ENCODE measurements at regions not wholly inside any gene's neighbourhood (a gene's known extent, or its start where the extent isn't known, plus 50 kb on each side); places are given as distances from the start of the nearest gene placed in this dataset.

- Histone ChIP-seq H3K36me3 (ENCODE audit: control insufficient read depth in 2 of 2, insufficient read depth in 2 of 2, low read length in 1 of 2) (no peaks in the 10 kb centered on the region), H3K9me3 (ENCODE audit: control insufficient read depth in 2 of 2, insufficient read depth in 1 of 2, low read depth in 1 of 2, low read length in 1 of 2) (no peaks in the 10 kb centered on the region), H3K27ac (ENCODE audit: low read depth in 2 of 2, low read length in 1 of 2) (no peak overlapping the region), H3K27me3 (ENCODE audit: control insufficient read depth in 1 of 2, insufficient read depth in 2 of 2, low read length in 2 of 2) (no peaks in the 10 kb centered on the region), H3K4me3 (ENCODE audit: low read depth in 1 of 2, low read length in 2 of 2) (no peak overlapping the region), H3K4me1 (ENCODE audit: control insufficient read depth in 2 of 2, insufficient read depth in 2 of 2, low read length in 1 of 2) (no peaks in the 10 kb centered on the region)
- 68 to 72% methylated on average over 2 of the region's 2 CpGs for WGBS, 2 donors
These were observed 550.3 kb upstream of the TNP1 start for GRCh38 chr2:217409949-217410680.

GRCh38 chr2:217407362-217407761 lies 547.5 kb upstream of the TNP1 start:
- no peaks in the 10 kb centered on the region for H3K9me3 ChIP-seq (ENCODE audit: control insufficient read depth in 2 of 2, insufficient read depth in 1 of 2, low read depth in 1 of 2, low read length in 1 of 2)
- H3K4me3 ChIP-seq (ENCODE audit: low read depth in 1 of 2, low read length in 2 of 2), result no peak overlapping the region
- no peak overlapping the region for H3K27ac ChIP-seq (ENCODE audit: low read depth in 2 of 2, low read length in 1 of 2)
- WGBS, 2 donors, result 83 to 87% methylated on average over 3 of the region's 3 CpGs
- no peaks in the 10 kb centered on the region for H3K36me3 ChIP-seq (ENCODE audit: control insufficient read depth in 2 of 2, insufficient read depth in 2 of 2, low read length in 1 of 2)
- no peaks in the 10 kb centered on the region for H3K27me3 ChIP-seq (ENCODE audit: control insufficient read depth in 1 of 2, insufficient read depth in 2 of 2, low read length in 2 of 2)
- H3K4me1 ChIP-seq (ENCODE audit: control insufficient read depth in 2 of 2, insufficient read depth in 2 of 2, low read length in 1 of 2), result peaks cover 0 to 2% of the 10 kb centered on the region in 2 donors

GRCh38 chr2:217404236-217404760 lies 544.4 kb upstream of the TNP1 start:
- H3K27ac ChIP-seq (ENCODE audit: low read depth in 2 of 2, low read length in 1 of 2), result no peak overlapping the region
- H3K36me3 ChIP-seq (ENCODE audit: control insufficient read depth in 2 of 2, insufficient read depth in 2 of 2, low read length in 1 of 2), result no peaks in the 10 kb centered on the region
- peaks cover 0 to 2% of the 10 kb centered on the region in 2 donors for H3K4me1 ChIP-seq (ENCODE audit: control insufficient read depth in 2 of 2, insufficient read depth in 2 of 2, low read length in 1 of 2)
- H3K4me3 ChIP-seq (ENCODE audit: low read depth in 1 of 2, low read length in 2 of 2), result no peak overlapping the region
- WGBS, 2 donors, result 57 to 60% methylated on average over 2 of the region's 2 CpGs
- no peaks in the 10 kb centered on the region for H3K9me3 ChIP-seq (ENCODE audit: control insufficient read depth in 2 of 2, insufficient read depth in 1 of 2, low read depth in 1 of 2, low read length in 1 of 2)
- no peaks in the 10 kb centered on the region for H3K27me3 ChIP-seq (ENCODE audit: control insufficient read depth in 1 of 2, insufficient read depth in 2 of 2, low read length in 2 of 2)

- peaks cover 0 to 2% of the 10 kb centered on the region in 2 donors for H3K4me1 ChIP-seq (ENCODE audit: control insufficient read depth in 2 of 2, insufficient read depth in 2 of 2, low read length in 1 of 2)
- H3K27ac ChIP-seq (ENCODE audit: low read depth in 2 of 2, low read length in 1 of 2), result peak overlapping the region; percentile 43 to 72
- peaks cover 0 to 3% of the 10 kb centered on the region in 2 donors for H3K9me3 ChIP-seq (ENCODE audit: control insufficient read depth in 2 of 2, insufficient read depth in 1 of 2, low read depth in 1 of 2, low read length in 1 of 2)
- 19 to 31% methylated on average over 6 of the region's 6 CpGs for WGBS, 2 donors
- H3K4me3 ChIP-seq (ENCODE audit: low read depth in 1 of 2, low read length in 2 of 2), result no peak overlapping the region
- no peaks in the 10 kb centered on the region for H3K27me3 ChIP-seq (ENCODE audit: control insufficient read depth in 1 of 2, insufficient read depth in 2 of 2, low read length in 2 of 2)
- H3K36me3 ChIP-seq (ENCODE audit: control insufficient read depth in 2 of 2, insufficient read depth in 2 of 2, low read length in 1 of 2), result no peaks in the 10 kb centered on the region
These were observed 543.0 kb upstream of the TNP1 start for GRCh38 chr2:217402761-217403383.

- H3K4me1 ChIP-seq (ENCODE audit: control insufficient read depth in 2 of 2, insufficient read depth in 2 of 2, low read length in 1 of 2), result peaks cover 0 to 2% of the 10 kb centered on the region in 2 donors
- H3K36me3 ChIP-seq (ENCODE audit: control insufficient read depth in 2 of 2, insufficient read depth in 2 of 2, low read length in 1 of 2), result no peaks in the 10 kb centered on the region
- no peak overlapping the region for H3K4me3 ChIP-seq (ENCODE audit: low read depth in 1 of 2, low read length in 2 of 2)
- no peaks in the 10 kb centered on the region for H3K27me3 ChIP-seq (ENCODE audit: control insufficient read depth in 1 of 2, insufficient read depth in 2 of 2, low read length in 2 of 2)
- peaks cover 0 to 3% of the 10 kb centered on the region in 2 donors for H3K9me3 ChIP-seq (ENCODE audit: control insufficient read depth in 2 of 2, insufficient read depth in 1 of 2, low read depth in 1 of 2, low read length in 1 of 2)
- no peak overlapping the region for H3K27ac ChIP-seq (ENCODE audit: low read depth in 2 of 2, low read length in 1 of 2)
- 83 to 89% methylated on average over 3 of the region's 3 CpGs for WGBS, 2 donors
These were observed 542.3 kb upstream of the TNP1 start for GRCh38 chr2:217402144-217402543.

- WGBS, 2 donors, result 84 to 88% methylated on average over 5 of the region's 5 CpGs
- Histone ChIP-seq H3K36me3 (ENCODE audit: control insufficient read depth in 2 of 2, insufficient read depth in 2 of 2, low read length in 1 of 2) (no peaks in the 10 kb centered on the region), H3K9me3 (ENCODE audit: control insufficient read depth in 2 of 2, insufficient read depth in 1 of 2, low read depth in 1 of 2, low read length in 1 of 2) (peaks cover 0 to 3% of the 10 kb centered on the region in 2 donors), H3K27me3 (ENCODE audit: control insufficient read depth in 1 of 2, insufficient read depth in 2 of 2, low read length in 2 of 2) (no peaks in the 10 kb centered on the region), H3K27ac (ENCODE audit: low read depth in 2 of 2, low read length in 1 of 2) (no peak overlapping the region), H3K4me1 (ENCODE audit: control insufficient read depth in 2 of 2, insufficient read depth in 2 of 2, low read length in 1 of 2) (peaks cover 0 to 4% of the 10 kb centered on the region in 2 donors), H3K4me3 (ENCODE audit: low read depth in 1 of 2, low read length in 2 of 2) (no peak overlapping the region)
These were observed 539.4 kb upstream of the TNP1 start for GRCh38 chr2:217399291-217399690.

GRCh38 chr2:217398860-217399259 lies 539.0 kb upstream of the TNP1 start:
- no peaks in the 10 kb centered on the region for H3K36me3 ChIP-seq (ENCODE audit: control insufficient read depth in 2 of 2, insufficient read depth in 2 of 2, low read length in 1 of 2)
- 54 to 62% methylated on average over 9 of the region's 9 CpGs for WGBS, 2 donors
- H3K9me3 ChIP-seq (ENCODE audit: control insufficient read depth in 2 of 2, insufficient read depth in 1 of 2, low read depth in 1 of 2, low read length in 1 of 2), result peaks cover 0 to 3% of the 10 kb centered on the region in 2 donors
- peaks cover 0 to 4% of the 10 kb centered on the region in 2 donors for H3K4me1 ChIP-seq (ENCODE audit: control insufficient read depth in 2 of 2, insufficient read depth in 2 of 2, low read length in 1 of 2)
- H3K27ac ChIP-seq (ENCODE audit: low read depth in 2 of 2, low read length in 1 of 2), result peak overlapping the region in 1 of 2 donors; percentile 31
- H3K27me3 ChIP-seq (ENCODE audit: control insufficient read depth in 1 of 2, insufficient read depth in 2 of 2, low read length in 2 of 2), result no peaks in the 10 kb centered on the region
- H3K4me3 ChIP-seq (ENCODE audit: low read depth in 1 of 2, low read length in 2 of 2), result no peak overlapping the region

- peaks cover 0 to 4% of the 10 kb centered on the region in 2 donors for H3K4me1 ChIP-seq (ENCODE audit: control insufficient read depth in 2 of 2, insufficient read depth in 2 of 2, low read length in 1 of 2)
- peaks cover 0 to 3% of the 10 kb centered on the region in 2 donors for H3K9me3 ChIP-seq (ENCODE audit: control insufficient read depth in 2 of 2, insufficient read depth in 1 of 2, low read depth in 1 of 2, low read length in 1 of 2)
- H3K36me3 ChIP-seq (ENCODE audit: control insufficient read depth in 2 of 2, insufficient read depth in 2 of 2, low read length in 1 of 2), result no peaks in the 10 kb centered on the region
- WGBS, 2 donors, result 90 to 91% methylated on average over 7 of the region's 7 CpGs
- H3K27me3 ChIP-seq (ENCODE audit: control insufficient read depth in 1 of 2, insufficient read depth in 2 of 2, low read length in 2 of 2), result no peaks in the 10 kb centered on the region
- H3K27ac ChIP-seq (ENCODE audit: low read depth in 2 of 2, low read length in 1 of 2), result no peak overlapping the region
- no peak overlapping the region for H3K4me3 ChIP-seq (ENCODE audit: low read depth in 1 of 2, low read length in 2 of 2)
These were observed 538.2 kb upstream of the TNP1 start for GRCh38 chr2:217398101-217398500.

GRCh38 chr2:217396586-217396985 lies 536.7 kb upstream of the TNP1 start:
- Histone ChIP-seq H3K27me3 (ENCODE audit: control insufficient read depth in 1 of 2, insufficient read depth in 2 of 2, low read length in 2 of 2) (no peaks in the 10 kb centered on the region), H3K27ac (ENCODE audit: low read depth in 2 of 2, low read length in 1 of 2) (no peak overlapping the region)

More at GRCh38 chr2:217396586-217396985, 536.7 kb upstream of the TNP1 start:
- peaks cover 0 to 2% of the 10 kb centered on the region in 2 donors for H3K4me1 ChIP-seq (ENCODE audit: control insufficient read depth in 2 of 2, insufficient read depth in 2 of 2, low read length in 1 of 2)
- peaks cover 0 to 3% of the 10 kb centered on the region in 2 donors for H3K9me3 ChIP-seq (ENCODE audit: control insufficient read depth in 2 of 2, insufficient read depth in 1 of 2, low read depth in 1 of 2, low read length in 1 of 2)
- no peak overlapping the region for H3K4me3 ChIP-seq (ENCODE audit: low read depth in 1 of 2, low read length in 2 of 2)
- WGBS, 2 donors, result 45 to 48% methylated on average over 2 of the region's 2 CpGs
- no peaks in the 10 kb centered on the region for H3K36me3 ChIP-seq (ENCODE audit: control insufficient read depth in 2 of 2, insufficient read depth in 2 of 2, low read length in 1 of 2)
